SK-N-SH (cell line): ENCODE measurements at regions not wholly inside any gene's neighbourhood (a gene's known extent, or its start where the extent isn't known, plus 50 kb on each side); places are given as distances from the start of the nearest gene placed in this dataset.
"Not testable (repeated sequence)": the region's sequence is repeated elsewhere in the genome, so short reads cannot be mapped to it uniquely, and the experiment has no call there.

Source experiments
- CTCF ChIA-PET: fragments of 300-600, 350-600 bp; formaldehyde crosslinking; extraction: SDS; loops from one replicate; lab custom pipeline; 2021; lab: Yijun Ruan, JAX
- POLR2A ChIA-PET: fragments of 350-600 bp; sonication (Branson Sonifier 250); formaldehyde crosslinking; extraction: SDS; loops from one replicate; lab custom pipeline; 2020; ENCODE audit warnings: antibody characterized with exemption, inconsistent platforms; lab: Yijun Ruan, JAX
- DNase-seq: peaks from one replicate; pipeline ENCODE4 v3.0.0; 2012
- H2AFZ ChIP-seq: fragments of 200-600 bp; sonication (generic); 2 replicates; pipeline ENCODE4 v1.8.1; 2016; ENCODE audit warnings: antibody characterized with exemption, mild to moderate bottlenecking, low read depth
- H3F3A ChIP-seq: fragments of 200-600 bp; sonication (generic); replicated peaks from 2 replicates; pipeline ENCODE3; 2016; ENCODE audit warnings: antibody characterized with exemption, mild to moderate bottlenecking; ENCODE audit not compliant: insufficient read depth
- H3K27ac ChIP-seq, 2 experiments: fragments of 200-500 bp in 1 of 2; fragments of 200-600 bp in 1 of 2; sonication (Bioruptor generic) in 1 of 2; sonication (generic), shearing (Covaris generic) in 1 of 2; 2 replicates each; pipeline versions ENCODE4 v1.5.1 to v1.6.1; 2014 to 2016; ENCODE audit warnings: low read depth in 2 of 2, inconsistent platforms in 1 of 2, low read length in 1 of 2, mild to moderate bottlenecking in 1 of 2, mixed read lengths in 1 of 2
- H3K27me3 ChIP-seq: fragments of 200-600 bp; sonication (generic), shearing (Covaris generic); 2 replicates; pipeline ENCODE4 v1.6.1; 2016; ENCODE audit warnings: mixed run types; ENCODE audit not compliant: insufficient read depth
- H3K36me3 ChIP-seq, 2 experiments: fragments of 200-500 bp in 1 of 2; fragments of 200-600 bp in 1 of 2; sonication (Bioruptor generic) in 1 of 2; sonication (generic) in 1 of 2; replicated peaks in 1 of 2; 2 replicates each; pipeline versions ENCODE3 to v1.5.1; 2014 to 2016; ENCODE audit warnings: low read length in 1 of 2, mild to moderate bottlenecking in 1 of 2; ENCODE audit not compliant: insufficient read depth in 2 of 2, control insufficient read depth in 1 of 2
- H3K4me1 ChIP-seq, 2 experiments: fragments of 200-500 bp in 1 of 2; fragments of 200-600 bp in 1 of 2; sonication (Bioruptor generic) in 1 of 2; sonication (generic), shearing (Covaris generic) in 1 of 2; 2 replicates each; pipeline versions ENCODE4 v1.5.1 to v1.6.1; 2014 to 2016; ENCODE audit warnings: low read depth in 1 of 2, low read length in 1 of 2, mixed run types in 1 of 2; ENCODE audit not compliant: insufficient read depth in 2 of 2, control insufficient read depth in 1 of 2
- H3K4me2 ChIP-seq: fragments of 200-600 bp; sonication (generic), shearing (Covaris generic); 2 replicates; pipeline ENCODE4 v1.6.1; 2017; ENCODE audit warnings: mixed run types
- H3K4me3 ChIP-seq, 2 experiments: fragments of 200-500 bp in 1 of 2; fragments of 200-600 bp in 1 of 2; sonication (Bioruptor generic) in 1 of 2; sonication (generic), shearing (Covaris generic) in 1 of 2; 2 replicates each; pipeline versions ENCODE4 v1.5.1 to v1.8.1; 2014 to 2016; ENCODE audit warnings: low read depth in 2 of 2, inconsistent platforms in 1 of 2, low read length in 1 of 2, mild to moderate bottlenecking in 1 of 2, mixed read lengths in 1 of 2, moderate library complexity in 1 of 2
- H3K79me2 ChIP-seq: fragments of 200-600 bp; sonication (generic); 2 replicates; pipeline ENCODE4 v1.8.1; 2017; ENCODE audit warnings: mild to moderate bottlenecking; ENCODE audit not compliant: insufficient read depth
- H3K9ac ChIP-seq: fragments of 200-600 bp; sonication (generic); 2 replicates; pipeline ENCODE4 v1.6.1; 2017; ENCODE audit warnings: mixed run types
- H3K9me2 ChIP-seq: fragments of 200-600 bp; sonication (generic); 2 replicates; pipeline ENCODE4 v1.6.1; 2017; ENCODE audit warnings: mixed run types
- H3K9me3 ChIP-seq: fragments of 200-600 bp; sonication (generic); 2 replicates; pipeline ENCODE4 v1.6.1; 2017; ENCODE audit warnings: mixed run types, mild to moderate bottlenecking, moderate library complexity
- H4K20me1 ChIP-seq: fragments of 200-600 bp; sonication (generic); 2 replicates; pipeline ENCODE4 v1.6.1; 2017; ENCODE audit warnings: mild to moderate bottlenecking, mixed run types; ENCODE audit not compliant: insufficient read depth
- ELF1 ChIP-seq: IDR thresholded peaks from 2 replicates; pipeline ENCODE4 v1.4.0; 2012
- FOXJ3 ChIP-seq: sonication (generic); formaldehyde crosslinking; IDR thresholded peaks from 2 replicates; pipeline ENCODE4 v1.5.1; 2020; ENCODE audit warnings: mild to moderate bottlenecking, missing genetic modification reagents
- MAX ChIP-seq: IDR thresholded peaks from 2 replicates; pipeline ENCODE4 v1.4.0; 2012; ENCODE audit warnings: low read depth
- MEF2A ChIP-seq: IDR thresholded peaks from 2 replicates; pipeline ENCODE4 v1.4.0; 2012; ENCODE audit warnings: low read depth, borderline replicate concordance
- NFIC ChIP-seq: IDR thresholded peaks from 2 replicates; pipeline ENCODE4 v1.4.0; 2012; ENCODE audit warnings: borderline replicate concordance
- NRF1 ChIP-seq: IDR thresholded peaks from 2 replicates; pipeline ENCODE4 v1.6.1; 2012; ENCODE audit warnings: low read depth, mild to moderate bottlenecking, low read length
- RCOR1 ChIP-seq: fragments of 150-350 bp; IDR thresholded peaks from 2 replicates; pipeline ENCODE4 v1.6.1; 2017; ENCODE audit warnings: antibody characterized with exemption, low read length
- REST ChIP-seq: IDR thresholded peaks from 2 replicates; pipeline ENCODE4 v1.6.1; 2012; ENCODE audit warnings: mild to moderate bottlenecking, low read depth, low read length, moderate library complexity
- RFX5 ChIP-seq: IDR thresholded peaks from 2 replicates; pipeline ENCODE4 v1.6.1; 2012; ENCODE audit warnings: mild to moderate bottlenecking, improper control_type of control experiment, low read length
- RXRA ChIP-seq: IDR thresholded peaks from 2 replicates; pipeline ENCODE4 v1.4.0; 2012; ENCODE audit warnings: low read depth, mild to moderate bottlenecking, borderline replicate concordance
- SMC3 ChIP-seq: IDR thresholded peaks from 2 replicates; pipeline ENCODE4 v1.6.1; 2012; ENCODE audit warnings: low read depth, low read length, improper control_type of control experiment
- TCF12 ChIP-seq: IDR thresholded peaks from 2 replicates; pipeline ENCODE4 v1.4.0; 2012
- USF2 ChIP-seq: fragments of 150-350 bp; IDR thresholded peaks from 2 replicates; pipeline ENCODE4 v1.6.1; 2017; ENCODE audit warnings: antibody characterized with exemption, low read length, low read depth, borderline replicate concordance
- WGBS: methylation state at CpG from one replicate; pipeline ENCODE4 v1.1.6; 2017; ENCODE audit warnings: low lambda C conversion rate; 5-methylcytosine and 5-hydroxymethylcytosine counted together

GRCh38 chr14:87255058-87255457, 737.9 kb downstream of the GALC start (continued):
- TF ChIP-seq RFX5 = no peak
- TF ChIP-seq ELF1 = no peak
- no peak for TF ChIP-seq SMC3
- TF ChIP-seq RCOR1 = no peak
- TF ChIP-seq FOXJ3 = no peak
- no peak for TF ChIP-seq USF2
- TF ChIP-seq NFIC = no peak

- no peaks in the 10 kb centered on the region for H3F3A ChIP-seq
- ChIA-PET POLR2A (no interaction called here), CTCF (no interaction called here)
- no peak overlapping the region for H3K27ac ChIP-seq
- no peak overlapping the region for H3K9ac ChIP-seq
- H3K79me2 ChIP-seq = no peaks in the 10 kb centered on the region
- no peaks in the 10 kb centered on the region for H4K20me1 ChIP-seq
- 2% methylated on average over 4 of the region's 4 CpGs for WGBS
- no peak overlapping the region for H3K4me2 ChIP-seq
- no peak overlapping the region for H2AFZ ChIP-seq
- DNase-seq = no peak
- no peak overlapping the region for H3K4me3 ChIP-seq
- no peaks in the 10 kb centered on the region for H3K27me3 ChIP-seq
- no peak for TF ChIP-seq RXRA
- TF ChIP-seq SMC3 = no peak
- no peak for TF ChIP-seq MEF2A
- TF ChIP-seq MAX = no peak
- no peak for TF ChIP-seq NRF1
- TF ChIP-seq TCF12 = no peak
- no peak for TF ChIP-seq RFX5
- TF ChIP-seq REST = no peak
- no peak for TF ChIP-seq ELF1
- H3K36me3 ChIP-seq = no peaks in the 10 kb centered on the region
- no peaks in the 10 kb centered on the region for H3K4me1 ChIP-seq
- H3K9me3 ChIP-seq = 0 out of 2 replicates have a peak, but pooled peaks cover 4% of the 10 kb centered on the region
- no peaks in the 10 kb centered on the region for H3K9me2 ChIP-seq
These were observed 738.6 kb downstream of the GALC start for GRCh38 chr14:87254331-87254874.

DNA sequence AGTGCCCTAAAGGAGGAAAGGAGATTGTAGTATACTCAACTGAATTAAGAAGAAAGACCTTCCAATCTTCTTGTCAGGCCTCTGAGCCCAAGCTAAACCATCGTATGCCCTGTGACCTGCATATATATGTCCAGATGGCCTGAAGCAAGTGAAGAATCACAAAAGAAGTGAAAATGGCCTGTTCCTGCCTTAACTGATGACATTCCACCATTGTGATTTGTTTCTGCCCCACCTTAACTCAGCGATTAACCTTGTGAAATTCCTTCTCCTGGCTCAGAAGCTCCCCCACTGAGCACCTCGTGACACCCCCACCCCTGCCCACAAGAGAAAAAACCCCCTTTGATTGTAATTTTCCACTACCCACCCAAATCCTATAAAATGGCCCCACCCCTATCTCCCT, 739.2 kb downstream of the GALC start:
- H3K27ac ChIP-seq, H3K36me3 ChIP-seq, H3K9me3 ChIP-seq, H2AFZ ChIP-seq, H3K4me2 ChIP-seq, H3K9me2 ChIP-seq, H3K9ac ChIP-seq, H3K79me2 ChIP-seq, DNase-seq, H4K20me1 ChIP-seq, H3K4me3 ChIP-seq, CTCF ChIA-PET, H3K4me1 ChIP-seq, H3K27me3 ChIP-seq, POLR2A ChIA-PET, H3F3A ChIP-seq: not testable (repeated sequence)
- WGBS = 2% methylated on average over 3 of the region's 3 CpGs
